Testis (tissue), 2 donors: ENCODE measurements at regions not wholly inside any gene's neighbourhood (a gene's known extent, or its start where the extent isn't known, plus 50 kb on each side); places are given as distances from the start of the nearest gene placed in this dataset.

ENCODE experiments used
- DNase-seq: peaks from one replicate; pipeline ENCODE4 v3.0.0-alpha.2; 2019
- H3K27ac ChIP-seq, 2 donors: fragments of 200-600 bp; sonication (generic); one replicate each; pipeline ENCODE4 v1.5.1; 2019
- H3K27me3 ChIP-seq: fragments of 200-600 bp; sonication (generic); one replicate; pipeline ENCODE4 v1.5.1; 2019
- H3K36me3 ChIP-seq: fragments of 200-600 bp; sonication (generic); one replicate; pipeline ENCODE4 v1.5.1; 2017; ENCODE audit warnings: low read depth; ENCODE audit errors: missing control alignments
- H3K4me1 ChIP-seq: fragments of 200-600 bp; sonication (generic); one replicate; pipeline ENCODE4 v1.5.1; 2019
- H3K4me3 ChIP-seq, 2 donors: fragments of 200-600 bp; sonication (generic); one replicate each; pipeline ENCODE4 v1.5.1; 2017 to 2019
- H3K9me3 ChIP-seq: fragments of 200-600 bp; sonication (generic); one replicate; pipeline ENCODE4 v1.5.1; 2017
- CTCF ChIP-seq, 3 experiments: fragments of 450-650 bp in 2 of 3; fragments of 200-600 bp in 1 of 3; sonication (generic) in 1 of 3; IDR thresholded peaks; one replicate each; pipeline ENCODE4 v1.5.1; 2016 to 2019; ENCODE audit warnings: antibody characterized with exemption in 3 of 3, mild to moderate bottlenecking in 2 of 3, moderate library complexity in 1 of 3
- POLR2A ChIP-seq: fragments of 450-650 bp; IDR thresholded peaks from one replicate; pipeline ENCODE4 v1.6.1; 2017; ENCODE audit warnings: antibody characterized with exemption, mild to moderate bottlenecking, moderate library complexity
- WGBS, 2 donors: methylation state at CpG; one replicate each; pipeline ENCODE4 v1.1.5; 2018; 5-methylcytosine and 5-hydroxymethylcytosine counted together
- intact Hi-C: fragments of 100-400 bp; cut with DNase I; formaldehyde crosslinking; loops from one replicate; pipeline ENCODE4 v1.15.1; 2023; ENCODE audit warnings: low total_unique reads

- H3K27ac ChIP-seq: no peak overlapping the region
- H3K4me1 ChIP-seq: no peaks in the 10 kb centered on the region
- intact Hi-C loops: no loop called here
- no peak for DNase-seq
- WGBS, 2 donors: 82 to 93% methylated on average over 14 of the region's 14 CpGs
- H3K4me3 ChIP-seq: no peak overlapping the region
- H3K27me3 ChIP-seq: no peaks in the 10 kb centered on the region
- H3K9me3 ChIP-seq: no peaks in the 10 kb centered on the region
- no peaks in the 10 kb centered on the region for H3K36me3 ChIP-seq
- TF ChIP-seq CTCF (IDR thresholded peaks at IDR 0.05) (no peak), POLR2A (no peak)
Measured at GRCh38 chr11:109145287-109145686, 276.7 kb upstream of the C11orf87 start.

GRCh38 chr11:109147726-109148125, 274.3 kb upstream of the C11orf87 start:
- intact Hi-C loops: no loop called here
- TF ChIP-seq CTCF (IDR thresholded peaks at IDR 0.05): no peak
- no peak for TF ChIP-seq POLR2A
- DNase-seq: no peak

GRCh38 chr11:109148669-109149068, 273.3 kb upstream of the C11orf87 start:
- no peak for DNase-seq
- Histone ChIP-seq H3K4me3 (no peak overlapping the region), H3K27ac (no peak overlapping the region), H3K27me3 (no peaks in the 10 kb centered on the region), H3K4me1 (no peaks in the 10 kb centered on the region), H3K36me3 (no peaks in the 10 kb centered on the region), H3K9me3 (no peaks in the 10 kb centered on the region)
- TF ChIP-seq POLR2A (no peak), CTCF (IDR thresholded peaks at IDR 0.05) (no peak)
- intact Hi-C loops: no loop called here
- WGBS, 2 donors: 33 to 49% methylated on average over 2 of the region's 2 CpGs

More at GRCh38 chr11:109147726-109148125, 274.3 kb upstream of the C11orf87 start:
- no peaks in the 10 kb centered on the region for H3K36me3 ChIP-seq
- no peak overlapping the region for H3K4me3 ChIP-seq
- H3K9me3 ChIP-seq: no peaks in the 10 kb centered on the region
- H3K27ac ChIP-seq: no peak overlapping the region
- H3K4me1 ChIP-seq: no peaks in the 10 kb centered on the region
- no peaks in the 10 kb centered on the region for H3K27me3 ChIP-seq

GRCh38 chr11:109150581-109150980, 271.4 kb upstream of the C11orf87 start:
- H3K4me1 ChIP-seq: no peaks in the 10 kb centered on the region
- TF ChIP-seq CTCF (IDR thresholded peaks at IDR 0.05): no peak
- TF ChIP-seq POLR2A: no peak
- H3K27ac ChIP-seq: no peak overlapping the region
- H3K9me3 ChIP-seq: no peaks in the 10 kb centered on the region
- no peak for DNase-seq
- no peak overlapping the region for H3K4me3 ChIP-seq
- intact Hi-C loops: no loop called here
- H3K36me3 ChIP-seq: no peaks in the 10 kb centered on the region
- H3K27me3 ChIP-seq: no peaks in the 10 kb centered on the region
- 51 to 53% methylated on average over 2 of the region's 2 CpGs for WGBS, 2 donors

- intact Hi-C loops: no loop called here
- no peak for DNase-seq
- H3K9me3 ChIP-seq: no peaks in the 10 kb centered on the region
- H3K4me3 ChIP-seq: no peak overlapping the region
- no peak overlapping the region for H3K27ac ChIP-seq
- no peaks in the 10 kb centered on the region for H3K27me3 ChIP-seq
- H3K36me3 ChIP-seq: no peaks in the 10 kb centered on the region
- TF ChIP-seq POLR2A: no peak
- TF ChIP-seq CTCF (IDR thresholded peaks at IDR 0.05): no peak
- no peaks in the 10 kb centered on the region for H3K4me1 ChIP-seq
Measured at GRCh38 chr11:109153836-109154235, 268.2 kb upstream of the C11orf87 start.
